HS-5 (cell line): ENCODE measurements at regions not wholly inside any gene's neighbourhood (a gene's known extent, or its start where the extent isn't known, plus 50 kb on each side); places are given as distances from the start of the nearest gene placed in this dataset.
A peak's percentile ranks its signal among the peaks of the same experiment; 100 is the strongest.
"Not testable (repeated sequence)": the region's sequence is repeated elsewhere in the genome, so short reads cannot be mapped to it uniquely, and the experiment has no call there.

Experiments
- DNase-seq: peaks from one replicate; pipeline ENCODE4 v3.0.0-alpha.2; 2012; ENCODE audit warnings: low read depth

- no peak for DNase-seq
These were observed 318.9 kb upstream of the GRAMD2B start for GRCh38 chr5:126104341-126104740.

GRCh38 chr5:126104951-126105350, 318.3 kb upstream of the GRAMD2B start:
- peak; percentile 28 for DNase-seq

- no peak for DNase-seq
These were observed 317.2 kb upstream of the GRAMD2B start for GRCh38 chr5:126106029-126106428.

- DNase-seq: no peak
These were observed 315.8 kb upstream of the GRAMD2B start for GRCh38 chr5:126107381-126107780.

- no peak for DNase-seq
These were observed 314.7 kb upstream of the GRAMD2B start for GRCh38 chr5:126108470-126108869.

- no peak for DNase-seq
These were observed 308.1 kb upstream of the GRAMD2B start for GRCh38 chr5:126115059-126115629.

- no peak for DNase-seq
These were observed 306.2 kb upstream of the GRAMD2B start for GRCh38 chr5:126117044-126117443.

- DNase-seq: no peak
These were observed 303.2 kb upstream of the GRAMD2B start for GRCh38 chr5:126119887-126120442.

GRCh38 chr5:126120939-126121338, 302.3 kb upstream of the GRAMD2B start:
- no peak for DNase-seq

- DNase-seq: no peak
These were observed 300.3 kb upstream of the GRAMD2B start for GRCh38 chr5:126122942-126123341.

GRCh38 chr5:126124706-126125345, 298.4 kb upstream of the GRAMD2B start:
- DNase-seq: peak; percentile 55

GRCh38 chr5:126125407-126125806, 297.8 kb upstream of the GRAMD2B start:
- DNase-seq: no peak

GRCh38 chr5:126126574-126126973, 296.6 kb upstream of the GRAMD2B start:
- DNase-seq: no peak

GRCh38 chr5:126127371-126127770, 295.8 kb upstream of the GRAMD2B start:
- DNase-seq: not testable (repeated sequence)

- DNase-seq: no peak
These were observed 293.8 kb upstream of the GRAMD2B start for GRCh38 chr5:126129431-126129830.

GRCh38 chr5:126133424-126133823, 289.8 kb upstream of the GRAMD2B start:
- DNase-seq: no peak

- DNase-seq: no peak
These were observed 285.3 kb upstream of the GRAMD2B start for GRCh38 chr5:126137891-126138280.

- DNase-seq: peak; percentile 9
These were observed 284.8 kb upstream of the GRAMD2B start for GRCh38 chr5:126138281-126138931.

- DNase-seq: peak; percentile 11
These were observed 284.1 kb upstream of the GRAMD2B start for GRCh38 chr5:126139086-126139485.

GRCh38 chr5:126139773-126140172, 283.4 kb upstream of the GRAMD2B start:
- DNase-seq: peak; percentile 60

- DNase-seq: no peak
These were observed 279.6 kb upstream of the GRAMD2B start for GRCh38 chr5:126143622-126144021.

GRCh38 chr5:126150319-126150718, 272.9 kb upstream of the GRAMD2B start:
- not testable (repeated sequence) for DNase-seq

GRCh38 chr5:126155298-126155697, 267.9 kb upstream of the GRAMD2B start:
- DNase-seq: not testable (repeated sequence)
